ENCODE measurements at regions not wholly inside any gene's neighbourhood (a gene's known extent, or its start where the extent isn't known, plus 50 kb on each side); places are given as distances from the start of the nearest gene placed in this dataset.

- TF ChIP-seq TOX (CRISPR knock-in tag; IDR thresholded peaks at IDR 0.05; ENCODE audit: borderline replicate concordance) (no peak), ZNF70 (CRISPR knock-in tag; IDR thresholded peaks at IDR 0.05) (no peak), ZFP30 (CRISPR knock-in tag; IDR thresholded peaks at IDR 0.05) (no peak), ZNF565 (CRISPR knock-in tag; conservative IDR thresholded peaks at IDR 0.05; ENCODE audit: low read depth) (no peak)
- TF ChIP-seq, protein P1, sequence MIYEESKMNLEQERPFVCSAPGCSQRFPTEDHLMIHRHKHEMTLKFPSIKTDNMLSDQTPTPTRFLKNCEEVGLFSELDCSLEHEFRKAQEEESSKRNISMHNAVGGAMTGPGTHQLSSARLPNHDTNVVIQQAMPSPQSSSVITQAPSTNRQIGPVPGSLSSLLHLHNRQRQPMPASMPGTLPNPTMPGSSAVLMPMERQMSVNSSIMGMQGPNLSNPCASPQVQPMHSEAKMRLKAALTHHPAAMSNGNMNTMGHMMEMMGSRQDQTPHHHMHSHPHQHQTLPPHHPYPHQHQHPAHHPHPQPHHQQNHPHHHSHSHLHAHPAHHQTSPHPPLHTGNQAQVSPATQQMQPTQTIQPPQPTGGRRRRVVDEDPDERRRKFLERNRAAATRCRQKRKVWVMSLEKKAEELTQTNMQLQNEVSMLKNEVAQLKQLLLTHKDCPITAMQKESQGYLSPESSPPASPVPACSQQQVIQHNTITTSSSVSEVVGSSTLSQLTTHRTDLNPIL (CRISPR knock-in tag; IDR thresholded peaks at IDR 0.05; ENCODE audit: low read depth): no peak
Observed at GRCh38 chr7:132643302-132643701, 67.0 kb upstream of the PLXNA4 start (continued).

- no peak for ATAC-seq
- no peak for TF ChIP-seq ZNF8 (CRISPR knock-in tag; IDR thresholded peaks at IDR 0.05)
- no peak for TF ChIP-seq TCF4 (CRISPR knock-in tag; IDR thresholded peaks at IDR 0.05; ENCODE audit: borderline replicate concordance)
- no peak for TF ChIP-seq ISL1 (CRISPR knock-in tag; IDR thresholded peaks at IDR 0.05)
- TF ChIP-seq CSRNP3 (CRISPR knock-in tag; IDR thresholded peaks at IDR 0.05): no peak
- no peak for TF ChIP-seq ZNF70 (CRISPR knock-in tag; IDR thresholded peaks at IDR 0.05)
- TF ChIP-seq ZFP3 (CRISPR knock-in tag; IDR thresholded peaks at IDR 0.05): no peak
- no peak for TF ChIP-seq PATZ1 (CRISPR knock-in tag; IDR thresholded peaks at IDR 0.05; ENCODE audit: borderline replicate concordance)
- TF ChIP-seq RARB (CRISPR knock-in tag; IDR thresholded peaks at IDR 0.05): no peak
- no peak for TF ChIP-seq TOX (CRISPR knock-in tag; IDR thresholded peaks at IDR 0.05; ENCODE audit: borderline replicate concordance)
- TF ChIP-seq, protein P2, sequence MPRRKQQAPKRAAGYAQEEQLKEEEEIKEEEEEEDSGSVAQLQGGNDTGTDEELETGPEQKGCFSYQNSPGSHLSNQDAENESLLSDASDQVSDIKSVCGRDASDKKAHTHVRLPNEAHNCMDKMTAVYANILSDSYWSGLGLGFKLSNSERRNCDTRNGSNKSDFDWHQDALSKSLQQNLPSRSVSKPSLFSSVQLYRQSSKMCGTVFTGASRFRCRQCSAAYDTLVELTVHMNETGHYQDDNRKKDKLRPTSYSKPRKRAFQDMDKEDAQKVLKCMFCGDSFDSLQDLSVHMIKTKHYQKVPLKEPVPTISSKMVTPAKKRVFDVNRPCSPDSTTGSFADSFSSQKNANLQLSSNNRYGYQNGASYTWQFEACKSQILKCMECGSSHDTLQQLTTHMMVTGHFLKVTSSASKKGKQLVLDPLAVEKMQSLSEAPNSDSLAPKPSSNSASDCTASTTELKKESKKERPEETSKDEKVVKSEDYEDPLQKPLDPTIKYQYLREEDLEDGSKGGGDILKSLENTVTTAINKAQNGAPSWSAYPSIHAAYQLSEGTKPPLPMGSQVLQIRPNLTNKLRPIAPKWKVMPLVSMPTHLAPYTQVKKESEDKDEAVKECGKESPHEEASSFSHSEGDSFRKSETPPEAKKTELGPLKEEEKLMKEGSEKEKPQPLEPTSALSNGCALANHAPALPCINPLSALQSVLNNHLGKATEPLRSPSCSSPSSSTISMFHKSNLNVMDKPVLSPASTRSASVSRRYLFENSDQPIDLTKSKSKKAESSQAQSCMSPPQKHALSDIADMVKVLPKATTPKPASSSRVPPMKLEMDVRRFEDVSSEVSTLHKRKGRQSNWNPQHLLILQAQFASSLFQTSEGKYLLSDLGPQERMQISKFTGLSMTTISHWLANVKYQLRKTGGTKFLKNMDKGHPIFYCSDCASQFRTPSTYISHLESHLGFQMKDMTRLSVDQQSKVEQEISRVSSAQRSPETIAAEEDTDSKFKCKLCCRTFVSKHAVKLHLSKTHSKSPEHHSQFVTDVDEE (CRISPR knock-in tag; IDR thresholded peaks at IDR 0.05): no peak
- no peak for TF ChIP-seq ARNTL (CRISPR knock-in tag; IDR thresholded peaks at IDR 0.05; ENCODE audit: borderline replicate concordance, low read depth)
- no peak for TF ChIP-seq CSDC2 (CRISPR knock-in tag; IDR thresholded peaks at IDR 0.05)
Observed at GRCh38 chr7:132641238-132641637, 65.0 kb upstream of the PLXNA4 start.

- TF ChIP-seq GLIS3 (CRISPR knock-in tag; IDR thresholded peaks at IDR 0.05): no peak
- ATAC-seq: no peak
Observed at GRCh38 chr7:132639983-132640382, 63.7 kb upstream of the PLXNA4 start.

- TF ChIP-seq PPARA (CRISPR knock-in tag; IDR thresholded peaks at IDR 0.05; ENCODE audit: borderline replicate concordance): no peak
- TF ChIP-seq, protein P1 (CRISPR knock-in tag; IDR thresholded peaks at IDR 0.05; ENCODE audit: low read depth): no peak
- TF ChIP-seq BACH2 (CRISPR knock-in tag; IDR thresholded peaks at IDR 0.05; ENCODE audit: borderline replicate concordance): no peak
- no peak for TF ChIP-seq GLIS3 (CRISPR knock-in tag; IDR thresholded peaks at IDR 0.05)
- no peak for TF ChIP-seq TCF4 (CRISPR knock-in tag; IDR thresholded peaks at IDR 0.05; ENCODE audit: borderline replicate concordance)
- TF ChIP-seq ARNTL (CRISPR knock-in tag; IDR thresholded peaks at IDR 0.05; ENCODE audit: borderline replicate concordance, low read depth): no peak
- no peak for TF ChIP-seq ZNF70 (CRISPR knock-in tag; IDR thresholded peaks at IDR 0.05)
- no peak for TF ChIP-seq ISL1 (CRISPR knock-in tag; IDR thresholded peaks at IDR 0.05)
- no peak for TF ChIP-seq ZNF8 (CRISPR knock-in tag; IDR thresholded peaks at IDR 0.05)
- TF ChIP-seq, protein P3, sequence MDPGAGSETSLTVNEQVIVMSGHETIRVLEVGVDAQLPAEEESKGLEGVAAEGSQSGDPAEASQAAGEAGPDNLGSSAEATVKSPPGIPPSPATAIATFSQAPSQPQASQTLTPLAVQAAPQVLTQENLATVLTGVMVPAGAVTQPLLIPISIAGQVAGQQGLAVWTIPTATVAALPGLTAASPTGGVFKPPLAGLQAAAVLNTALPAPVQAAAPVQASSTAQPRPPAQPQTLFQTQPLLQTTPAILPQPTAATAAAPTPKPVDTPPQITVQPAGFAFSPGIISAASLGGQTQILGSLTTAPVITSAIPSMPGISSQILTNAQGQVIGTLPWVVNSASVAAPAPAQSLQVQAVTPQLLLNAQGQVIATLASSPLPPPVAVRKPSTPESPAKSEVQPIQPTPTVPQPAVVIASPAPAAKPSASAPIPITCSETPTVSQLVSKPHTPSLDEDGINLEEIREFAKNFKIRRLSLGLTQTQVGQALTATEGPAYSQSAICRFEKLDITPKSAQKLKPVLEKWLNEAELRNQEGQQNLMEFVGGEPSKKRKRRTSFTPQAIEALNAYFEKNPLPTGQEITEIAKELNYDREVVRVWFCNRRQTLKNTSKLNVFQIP (CRISPR knock-in tag; IDR thresholded peaks at IDR 0.05; ENCODE audit: borderline replicate concordance, low read depth): no peak
- TF ChIP-seq TOX (CRISPR knock-in tag; IDR thresholded peaks at IDR 0.05; ENCODE audit: borderline replicate concordance): no peak
- no peak for TF ChIP-seq ZC3H10 (CRISPR knock-in tag; IDR thresholded peaks at IDR 0.05)
- TF ChIP-seq RARB (CRISPR knock-in tag; IDR thresholded peaks at IDR 0.05): no peak
- no peak for TF ChIP-seq SNAI2 (CRISPR knock-in tag; IDR thresholded peaks at IDR 0.05)
- no peak for TF ChIP-seq ZFP3 (CRISPR knock-in tag; IDR thresholded peaks at IDR 0.05)
- TF ChIP-seq CSDC2 (CRISPR knock-in tag; IDR thresholded peaks at IDR 0.05): no peak
- TF ChIP-seq ESRRG (CRISPR knock-in tag; IDR thresholded peaks at IDR 0.05): no peak
- no peak for ATAC-seq
Observed at GRCh38 chr7:132638000-132638399, 61.7 kb upstream of the PLXNA4 start.
